Sigmoid colon (tissue), 4 donors: ENCODE measurements at regions not wholly inside any gene's neighbourhood (a gene's known extent, or its start where the extent isn't known, plus 50 kb on each side); places are given as distances from the start of the nearest gene placed in this dataset.

ENCODE experiments used
- CTCF ChIP-seq, 4 experiments: fragments of 450-650 bp in 3 of 4; fragments of 200-600 bp in 1 of 4; IDR thresholded peaks; one replicate each; pipeline ENCODE4 v1.5.1; 2016 to 2019; ENCODE audit warnings: antibody characterized with exemption in 4 of 4, mild to moderate bottlenecking in 3 of 4, moderate library complexity in 2 of 4
- POLR2A ChIP-seq, 2 donors: fragments of 450-650 bp; IDR thresholded peaks; one replicate each; pipeline ENCODE4 v1.6.1; 2016; ENCODE audit warnings: antibody characterized with exemption in 2 of 2, mild to moderate bottlenecking in 2 of 2, moderate library complexity in 2 of 2
- POLR2AphosphoS5 ChIP-seq, 4 donors: sonication (generic); formaldehyde crosslinking; IDR thresholded peaks; one replicate each; pipeline ENCODE4 v1.6.1; 2017; ENCODE audit warnings: antibody characterized with exemption in 4 of 4

DNA sequence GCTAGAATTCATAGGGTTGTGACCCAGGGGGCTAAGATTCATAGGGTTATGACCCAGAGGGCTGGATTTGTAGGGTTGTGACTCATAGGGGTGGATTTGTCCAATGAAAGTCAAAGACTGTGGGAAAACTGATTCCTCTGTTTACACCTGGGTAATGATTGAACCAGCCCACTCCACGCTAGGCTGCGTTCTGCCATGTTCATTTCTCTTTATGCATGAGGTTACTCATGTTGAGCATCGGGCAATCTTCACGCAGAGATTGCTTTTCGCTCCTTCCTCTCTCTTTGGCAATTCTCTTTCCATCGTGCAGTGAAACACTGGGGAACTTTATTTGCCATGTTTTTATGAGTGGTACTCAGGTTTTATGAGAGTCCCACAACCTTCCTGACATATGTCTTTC lies 127.8 kb downstream of the CRLF2 start:
- TF ChIP-seq POLR2AphosphoS5 (IDR thresholded peaks at IDR 0.05) (no peak), CTCF (IDR thresholded peaks at IDR 0.05) (no peak), POLR2A (IDR thresholded peaks at IDR 0.05) (no peak)
